NCI-H1048 (cell line): ENCODE measurements at regions not wholly inside any gene's neighbourhood (a gene's known extent, or its start where the extent isn't known, plus 50 kb on each side); places are given as distances from the start of the nearest gene placed in this dataset.

ENCODE experiments used
- DNase-seq: peaks from one replicate; lab custom pipeline; 2025; lab: John Stamatoyannopoulos, UW

GRCh38 chr9:81489046-81489445 lies 200.3 kb downstream of the TLE1 start:
- DNase-seq, result no peak

GRCh38 chr9:81480828-81481604 lies 208.3 kb downstream of the TLE1 start:
- DNase-seq, result no peak

- no peak for DNase-seq
Observed at GRCh38 chr9:81479573-81479972, 209.8 kb downstream of the TLE1 start.

- no peak for DNase-seq
Observed at GRCh38 chr9:81477669-81478068, 211.7 kb downstream of the TLE1 start.

GRCh38 chr9:81476813-81477490 lies 212.4 kb downstream of the TLE1 start:
- DNase-seq, result no peak

GRCh38 chr9:81474792-81475191 lies 214.6 kb downstream of the TLE1 start:
- no peak for DNase-seq

- DNase-seq, result no peak
Observed at GRCh38 chr9:81474125-81474524, 215.2 kb downstream of the TLE1 start.

- no peak for DNase-seq
Observed at GRCh38 chr9:81473708-81474107, 215.6 kb downstream of the TLE1 start.

- DNase-seq, result no peak
Observed at GRCh38 chr9:81473206-81473605, 216.1 kb downstream of the TLE1 start.

GRCh38 chr9:81472701-81473100 lies 216.6 kb downstream of the TLE1 start:
- DNase-seq, result no peak

GRCh38 chr9:81470864-81471263 lies 218.5 kb downstream of the TLE1 start:
- DNase-seq, result no peak

- DNase-seq, result no peak
Observed at GRCh38 chr9:81468084-81468595, 221.2 kb downstream of the TLE1 start.

GRCh38 chr9:81466981-81467380 lies 222.4 kb downstream of the TLE1 start:
- DNase-seq, result no peak

GRCh38 chr9:81465468-81466011 lies 223.8 kb downstream of the TLE1 start:
- no peak for DNase-seq

- DNase-seq, result no peak
Observed at GRCh38 chr9:81462801-81463200, 226.5 kb downstream of the TLE1 start.

- no peak for DNase-seq
Observed at GRCh38 chr9:81461196-81461595, 228.2 kb downstream of the TLE1 start.

GRCh38 chr9:81460693-81461092 lies 228.7 kb downstream of the TLE1 start:
- DNase-seq, result no peak

GRCh38 chr9:81459591-81459990 lies 229.8 kb downstream of the TLE1 start:
- DNase-seq, result no peak

GRCh38 chr9:81456431-81457006 lies 232.8 kb downstream of the TLE1 start:
- no peak for DNase-seq

GRCh38 chr9:81455462-81456219 lies 233.7 kb downstream of the TLE1 start:
- DNase-seq, result no peak

GRCh38 chr9:81445331-81445921 lies 243.9 kb downstream of the TLE1 start:
- DNase-seq, result no peak

- DNase-seq, result no peak
Observed at GRCh38 chr9:81431641-81432040, 257.7 kb downstream of the TLE1 start.
